Motor neuron (in vitro differentiated cells): ENCODE measurements at regions not wholly inside any gene's neighbourhood (a gene's known extent, or its start where the extent isn't known, plus 50 kb on each side); places are given as distances from the start of the nearest gene placed in this dataset.
"Not testable (repeated sequence)": the region's sequence is repeated elsewhere in the genome, so short reads cannot be mapped to it uniquely, and the experiment has no call there.

ENCODE experiments used
- ATAC-seq, 8 experiments: fragments of 200-7000 bp; cut with Tn5 transposase; replicated peaks in 6 of 8; 2 replicates each; pipeline ENCODE4 v1.8.0; 2021; ENCODE audit warnings: mild to moderate bottlenecking in 8 of 8, moderate library complexity in 8 of 8
- H3K27ac ChIP-seq, 2 donors: fragments of 250-450 bp; sonication (Bioruptor Pico); 2 replicates each; pipeline ENCODE4 v1.9.0; 2021; ENCODE audit warnings: antibody characterized with exemption in 2 of 2, mild to moderate bottlenecking in 2 of 2, moderate library complexity in 1 of 2
- H3K4me1 ChIP-seq, 2 donors: fragments of 250-450 bp; sonication (Bioruptor Pico); replicated peaks in 1 of 2; 2 replicates each; pipeline ENCODE4 v1.6.1; 2021; ENCODE audit warnings: antibody characterized with exemption in 2 of 2, mild to moderate bottlenecking in 2 of 2, moderate library complexity in 1 of 2
- H3K4me3 ChIP-seq, 5 donors: fragments of 250-450 bp; sonication (Bioruptor Pico); 2 replicates each; pipeline ENCODE4 v1.9.0; 2021; ENCODE audit warnings: antibody characterized with exemption in 5 of 5, mild to moderate bottlenecking in 5 of 5, moderate library complexity in 4 of 5
- WGBS, 10 experiments: fragments of 450-650 bp; shearing (Covaris generic); methylation state at CpG; one replicate each; pipeline ENCODE4 v1.0.0; 2022; 5-methylcytosine and 5-hydroxymethylcytosine counted together
- in situ Hi-C, 9 experiments: fragments of 400-800 bp; cut with MboI; loops; one replicate each; pipeline ENCODE4 v1.15.0; 2021; ENCODE audit warnings: low sequenced_read_pairs in 9 of 9, low pct_unique_long_range_greater_than_20kb in 2 of 9; ENCODE audit not compliant: unreplicated experiment in 9 of 9

GRCh38 chr2:8438476-8438875 lies 243.4 kb upstream of the ID2 start:
- H3K4me3 ChIP-seq, result no peak overlapping the region
- ATAC-seq, result no peak
- WGBS, 10 experiments, result 90% methylated on average over 2 of the region's 3 CpGs; no CpG with 5 or more reads in 9 of the 10 experiments
- H3K27ac ChIP-seq, result no peak overlapping the region
- in situ Hi-C loops, result no loop called here
- no peaks in the 10 kb centered on the region for H3K4me1 ChIP-seq

- H3K27ac ChIP-seq, result no peak overlapping the region
- WGBS, 10 experiments, result 61 to 100% (median 83%) methylated on average over 1 to 6 of the region's 7 CpGs; no CpG with 5 or more reads in 4 of the 10 experiments
- no peak for ATAC-seq
Measured at GRCh38 chr2:8438996-8439395, 242.9 kb upstream of the ID2 start.

GRCh38 chr2:8440029-8440778 lies 241.7 kb upstream of the ID2 start:
- no peak for ATAC-seq
- WGBS, 10 experiments, result 80 to 100% (median 87%) methylated on average over 1 to 9 of the region's 12 CpGs; no CpG with 5 or more reads in 6 of the 10 experiments
- in situ Hi-C loops, result no loop called here
- H3K4me1 ChIP-seq, result no peaks in the 10 kb centered on the region
- H3K27ac ChIP-seq, result no peak overlapping the region
- H3K4me3 ChIP-seq, result no peak overlapping the region

More at GRCh38 chr2:8438996-8439395, 242.9 kb upstream of the ID2 start:
- no peaks in the 10 kb centered on the region for H3K4me1 ChIP-seq
- in situ Hi-C loops, result no loop called here
- no peak overlapping the region for H3K4me3 ChIP-seq

GRCh38 chr2:8441371-8441770 lies 240.5 kb upstream of the ID2 start:
- in situ Hi-C loops, result no loop called here
- Histone ChIP-seq H3K4me3 (no peak overlapping the region), H3K4me1 (no peaks in the 10 kb centered on the region), H3K27ac (no peak overlapping the region)
- no peak for ATAC-seq
- 61 to 89% (median 76%) methylated on average over 3 to 11 of the region's 12 CpGs; no CpG with 5 or more reads in 6 of the 10 experiments for WGBS, 10 experiments

GRCh38 chr2:8441986-8442385 lies 239.9 kb upstream of the ID2 start:
- in situ Hi-C loops, result no loop called here
- Histone ChIP-seq H3K4me1 (no peaks in the 10 kb centered on the region), H3K27ac (no peak overlapping the region), H3K4me3 (no peak overlapping the region)
- no peak for ATAC-seq
- WGBS, 10 experiments, result 0 to 78% (median 63%) methylated on average over 1 to 2 of the region's 2 CpGs; no CpG with 5 or more reads in 4 of the 10 experiments

- Histone ChIP-seq H3K4me3 (no peak overlapping the region), H3K27ac (no peak overlapping the region), H3K4me1 (peaks cover 0 to under 1% of the 10 kb centered on the region in 2 donors)
- WGBS, 10 experiments, result 33 to 92% (median 60%) methylated on average over 2 to 4 of the region's 4 CpGs; no CpG with 5 or more reads in 1 of the 10 experiments
- no peak for ATAC-seq
- in situ Hi-C loops, result no loop called here
Measured at GRCh38 chr2:8442833-8443486, 238.9 kb upstream of the ID2 start.

- ATAC-seq, result no peak
- Histone ChIP-seq H3K27ac (no peak overlapping the region), H3K4me3 (no peak overlapping the region), H3K4me1 (peaks cover 22 to 26% of the 10 kb centered on the region in 2 donors)
- 0 to 100% (median 31%) methylated on average over 1 to 4 of the region's 4 CpGs; no CpG with 5 or more reads in 3 of the 10 experiments for WGBS, 10 experiments
- in situ Hi-C loops, result no loop called here
Measured at GRCh38 chr2:8445580-8445979, 236.3 kb upstream of the ID2 start.

- peaks cover 22 to 26% of the 10 kb centered on the region in 2 donors for H3K4me1 ChIP-seq
- H3K4me3 ChIP-seq, in situ Hi-C loops, H3K27ac ChIP-seq, ATAC-seq: not testable (repeated sequence)
- 83 to 100% (median 96%) methylated on average over 1 to 3 of the region's 3 CpGs; no CpG with 5 or more reads in 1 of the 10 experiments for WGBS, 10 experiments
Measured at GRCh38 chr2:8446751-8447150, 235.1 kb upstream of the ID2 start.

- Histone ChIP-seq H3K4me3 (no peak overlapping the region), H3K27ac (no peak overlapping the region), H3K4me1 (peaks cover 22 to 26% of the 10 kb centered on the region in 2 donors)
- in situ Hi-C loops, result no loop called here
- ATAC-seq, result peak in 1 of 8 experiments; percentile 49
- 40 to 100% (median 100%) methylated on average over 1 to 3 of the region's 3 CpGs; no CpG with 5 or more reads in 5 of the 10 experiments for WGBS, 10 experiments
Measured at GRCh38 chr2:8447610-8448221, 234.1 kb upstream of the ID2 start.

GRCh38 chr2:8448824-8449556 lies 232.9 kb upstream of the ID2 start:
- 30 to 80% (median 47%) methylated on average over 1 to 9 of the region's 10 CpGs; no CpG with 5 or more reads in 2 of the 10 experiments for WGBS, 10 experiments
- ATAC-seq, result peak in 5 of 8 experiments; percentile 58 to 92 (median 85)
- Histone ChIP-seq H3K4me1 (peaks cover 22 to 26% of the 10 kb centered on the region in 2 donors), H3K27ac (no peak overlapping the region), H3K4me3 (no peak overlapping the region)
- in situ Hi-C loops, result no loop called here

GRCh38 chr2:8451273-8451672 lies 230.6 kb upstream of the ID2 start:
- Histone ChIP-seq H3K4me1 (peaks cover 23 to 29% of the 10 kb centered on the region in 2 donors), H3K4me3 (no peak overlapping the region), H3K27ac (no peak overlapping the region)
- in situ Hi-C loops, result no loop called here
- ATAC-seq, result peak in 1 of 8 experiments; percentile 58
- WGBS, 10 experiments, result 73 to 100% (median 86%) methylated on average over 1 to 5 of the region's 5 CpGs; no CpG with 5 or more reads in 2 of the 10 experiments

GRCh38 chr2:8452296-8452695 lies 229.6 kb upstream of the ID2 start:
- H3K27ac ChIP-seq, result no peak overlapping the region
- in situ Hi-C loops, result no loop called here
- no peak overlapping the region for H3K4me3 ChIP-seq
- H3K4me1 ChIP-seq, result peaks cover 27 to 37% of the 10 kb centered on the region in 2 donors
- no peak for ATAC-seq
- 54 to 100% (median 80%) methylated on average over 1 to 4 of the region's 5 CpGs; no CpG with 5 or more reads in 3 of the 10 experiments for WGBS, 10 experiments
